ENCODE measurements at regions not wholly inside any gene's neighbourhood (a gene's known extent, or its start where the extent isn't known, plus 50 kb on each side); places are given as distances from the start of the nearest gene placed in this dataset.

DNA sequence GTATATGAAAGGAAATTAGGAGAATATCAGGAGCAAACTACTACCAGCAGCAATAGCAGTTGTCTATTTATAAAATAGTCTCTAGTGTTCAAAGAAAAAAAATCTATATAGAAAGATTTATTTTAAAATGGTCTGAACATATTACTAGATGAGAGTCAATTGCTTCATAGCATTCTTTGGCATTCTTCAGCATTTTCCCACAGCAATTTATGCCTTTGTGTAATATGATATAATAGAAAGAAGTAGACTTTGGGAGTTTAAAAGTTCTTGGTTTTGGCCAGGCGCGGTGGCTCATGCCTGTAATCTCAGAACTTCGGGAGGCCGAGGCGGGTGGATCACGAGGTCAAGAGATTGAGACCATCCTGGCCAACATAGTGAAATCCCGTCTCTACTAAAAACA, 157.0 kb upstream of the PLN start:
- H3K27ac ChIP-seq = no peak overlapping the region
- H3K36me3 ChIP-seq = no peaks in the 10 kb centered on the region
- no peaks in the 10 kb centered on the region for H3K9me3 ChIP-seq
- 87 to 95% methylated on average over 7 of the region's 7 CpGs for WGBS, 2 donors
- DNase-seq = no peak
- H3K4me1 ChIP-seq = no peaks in the 10 kb centered on the region
- TF ChIP-seq CTCF (IDR thresholded peaks at IDR 0.05) = no peak
- TF ChIP-seq POLR2A (IDR thresholded peaks at IDR 0.05) = no peak
- H3K4me3 ChIP-seq (replicated peaks in 1 of 3) = no peak overlapping the region
- intact Hi-C loops (cut with DNase I) = no loop called here
- H3K27me3 ChIP-seq = no peaks in the 10 kb centered on the region

- intact Hi-C loops (cut with DNase I) = no loop called here
- Histone ChIP-seq H3K27ac (no peak overlapping the region), H3K4me1 (no peaks in the 10 kb centered on the region), H3K9me3 (no peaks in the 10 kb centered on the region), H3K4me3 (replicated peaks in 1 of 3) (no peak overlapping the region), H3K36me3 (no peaks in the 10 kb centered on the region), H3K27me3 (no peaks in the 10 kb centered on the region)
- no peak for DNase-seq
- 70 to 82% methylated on average over 2 of the region's 2 CpGs for WGBS, 2 donors
- TF ChIP-seq CTCF (IDR thresholded peaks at IDR 0.05) (no peak), POLR2A (IDR thresholded peaks at IDR 0.05) (no peak)
Measured at GRCh38 chr6:118394106-118394505, 154.0 kb upstream of the PLN start.

DNA sequence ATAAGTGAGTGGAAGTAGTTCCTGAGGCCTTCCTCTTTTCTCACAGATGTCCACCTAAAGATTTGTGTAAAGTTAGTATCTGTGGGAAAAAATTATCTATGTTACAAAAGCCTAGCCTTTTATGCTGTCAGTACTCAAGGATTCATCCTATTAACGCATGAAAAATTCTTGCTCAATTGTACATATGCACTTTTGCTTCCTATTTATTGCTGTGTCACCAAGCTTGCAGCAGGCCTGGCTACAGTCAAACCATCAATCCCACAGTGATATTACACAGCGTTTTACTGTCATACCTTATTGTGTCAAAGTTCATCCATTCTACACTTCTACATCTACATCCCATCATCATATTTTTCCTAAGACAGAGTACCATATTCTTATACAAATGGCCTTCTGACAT, 151.1 kb upstream of the PLN start:
- Histone ChIP-seq H3K4me3 (replicated peaks in 1 of 3) (no peak overlapping the region), H3K9me3 (no peaks in the 10 kb centered on the region), H3K27ac (no peak overlapping the region), H3K4me1 (no peaks in the 10 kb centered on the region), H3K36me3 (no peaks in the 10 kb centered on the region), H3K27me3 (no peaks in the 10 kb centered on the region)
- TF ChIP-seq CTCF (IDR thresholded peaks at IDR 0.05) = no peak
- TF ChIP-seq POLR2A (IDR thresholded peaks at IDR 0.05) = no peak
- no peak for DNase-seq
- intact Hi-C loops (cut with DNase I) = no loop called here
- WGBS, 2 donors = 93% methylated on average over 2 of the region's 2 CpGs

- Histone ChIP-seq H3K36me3 (no peaks in the 10 kb centered on the region), H3K4me3 (replicated peaks in 1 of 3) (no peak overlapping the region), H3K27ac (no peak overlapping the region), H3K27me3 (no peaks in the 10 kb centered on the region), H3K4me1 (no peaks in the 10 kb centered on the region), H3K9me3 (no peaks in the 10 kb centered on the region)
- no peak for TF ChIP-seq POLR2A (IDR thresholded peaks at IDR 0.05)
- TF ChIP-seq CTCF (IDR thresholded peaks at IDR 0.05) = no peak
- no peak for DNase-seq
- WGBS, 2 donors = 52 to 59% methylated on average over 1 of the region's 1 CpG
- intact Hi-C loops (cut with DNase I) = no loop called here
Measured at GRCh38 chr6:118397671-118398465, 150.2 kb upstream of the PLN start.

DNA sequence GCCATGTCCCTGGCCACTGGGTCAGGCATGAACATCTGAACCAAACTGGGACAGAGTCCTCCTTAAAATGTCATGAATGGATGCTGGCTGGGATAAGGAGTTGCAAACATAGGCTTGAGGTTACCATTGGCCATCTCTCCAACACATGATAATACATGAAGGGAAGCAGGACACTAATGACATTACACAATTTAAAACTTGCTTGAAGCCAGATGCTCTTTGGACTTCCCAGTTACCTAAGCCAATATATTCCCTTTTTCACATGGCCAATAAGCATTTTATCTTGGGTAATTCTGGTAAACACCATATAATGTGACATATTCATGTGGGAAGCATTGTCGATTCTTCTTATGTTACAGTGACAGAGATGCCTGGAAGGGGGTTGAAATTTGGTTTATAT, 148.0 kb upstream of the PLN start:
- intact Hi-C loops (cut with DNase I) = no loop called here
- no peaks in the 10 kb centered on the region for H3K9me3 ChIP-seq
- H3K27ac ChIP-seq = no peak overlapping the region
- no peaks in the 10 kb centered on the region for H3K27me3 ChIP-seq
- TF ChIP-seq POLR2A (IDR thresholded peaks at IDR 0.05) = no peak
- no peak for TF ChIP-seq CTCF (IDR thresholded peaks at IDR 0.05)
- no peaks in the 10 kb centered on the region for H3K4me1 ChIP-seq
- no peak for DNase-seq
- no peak overlapping the region for H3K4me3 ChIP-seq (replicated peaks in 1 of 3)
- no peaks in the 10 kb centered on the region for H3K36me3 ChIP-seq
- WGBS, 2 donors = 97 to 100% methylated on average over 1 of the region's 1 CpG
